Neural cell (in vitro differentiated cells): ENCODE measurements at regions not wholly inside any gene's neighbourhood (a gene's known extent, or its start where the extent isn't known, plus 50 kb on each side); places are given as distances from the start of the nearest gene placed in this dataset.

Experiments used
- H2AFZ ChIP-seq: fragments of 200-600, 300-800 bp; sonication (generic), shearing (Covaris generic); 2 replicates; pipeline ENCODE4 v1.6.0; 2014; ENCODE audit warnings: low read depth, mild to moderate bottlenecking, antibody characterized with exemption, low read length, moderate library complexity
- H3F3A ChIP-seq: fragments of 200-600 bp; shearing (Covaris generic); 2 replicates; pipeline ENCODE4 v1.6.1; 2016; ENCODE audit warnings: mild to moderate bottlenecking, moderate library complexity, mixed read lengths, antibody characterized with exemption, low read length; ENCODE audit not compliant: insufficient read depth, poor library complexity, severe bottlenecking
- H3K27ac ChIP-seq: fragments of 200-600, 300-800 bp; sonication (generic), shearing (Covaris generic); 2 replicates; pipeline ENCODE4 v1.5.1; 2014; ENCODE audit warnings: mild to moderate bottlenecking, low read length, moderate library complexity
- H3K27me3 ChIP-seq: fragments of 300-800, 200-600 bp; sonication (generic), shearing (Covaris generic); 2 replicates; pipeline ENCODE4 v1.6.0; 2014; ENCODE audit warnings: mild to moderate bottlenecking, low read depth, low read length, moderate library complexity; ENCODE audit not compliant: insufficient read depth
- H3K36me3 ChIP-seq: fragments of 300-800, 200-600 bp; sonication (generic), shearing (Covaris generic); 2 replicates; pipeline ENCODE4 v1.5.1; 2014; ENCODE audit warnings: mild to moderate bottlenecking, antibody characterized with exemption, low read length, moderate library complexity; ENCODE audit not compliant: insufficient read depth
- H3K4me2 ChIP-seq: fragments of 300-800, 200-600 bp; sonication (generic), shearing (Covaris generic); 2 replicates; pipeline ENCODE4 v1.6.0; 2014; ENCODE audit warnings: mild to moderate bottlenecking, low read length
- H3K4me3 ChIP-seq: fragments of 300-800, 200-600 bp; sonication (generic), shearing (Covaris generic); 2 replicates; pipeline ENCODE4 v1.5.1; 2014; ENCODE audit warnings: mild to moderate bottlenecking, low read length, moderate library complexity
- H3K79me2 ChIP-seq: fragments of 200-600 bp; shearing (Covaris generic); replicated peaks from 2 replicates; pipeline ENCODE4 v1.6.0; 2014; ENCODE audit warnings: mild to moderate bottlenecking, low read length, moderate library complexity; ENCODE audit not compliant: insufficient read depth
- H3K9ac ChIP-seq: fragments of 300-800, 200-600 bp; sonication (generic), shearing (Covaris generic); 2 replicates; pipeline ENCODE4 v1.6.1; 2016; ENCODE audit warnings: mild to moderate bottlenecking, low read length, mixed read lengths
- H3K9me2 ChIP-seq: fragments of 200-600 bp; shearing (Covaris generic); 2 replicates; pipeline ENCODE4 v1.6.1; 2016; ENCODE audit warnings: mild to moderate bottlenecking, low read length, mixed read lengths; ENCODE audit not compliant: insufficient read depth
- H3K9me3 ChIP-seq: fragments of 200-600, 300-800 bp; sonication (generic), shearing (Covaris generic); 2 replicates; pipeline ENCODE4 v1.6.1; 2016; ENCODE audit warnings: mild to moderate bottlenecking, mixed run types, low read length, moderate library complexity, mixed read lengths
- H4K20me1 ChIP-seq: fragments of 200-600 bp; shearing (Covaris generic); 2 replicates; pipeline ENCODE4 v1.6.1; 2016; ENCODE audit warnings: mild to moderate bottlenecking, mixed run types; ENCODE audit not compliant: insufficient read depth
- CTCF ChIP-seq: fragments of 450-650 bp; IDR thresholded peaks from 2 replicates; pipeline ENCODE4 v1.5.1; 2014; ENCODE audit warnings: antibody characterized with exemption, mild to moderate bottlenecking, moderate library complexity; ENCODE audit not compliant: poor library complexity, severe bottlenecking
- EP300 ChIP-seq: fragments of 450-650 bp; conservative IDR thresholded peaks from 2 replicates; pipeline ENCODE4 v1.6.1; 2014; ENCODE audit warnings: antibody characterized with exemption, mild to moderate bottlenecking, moderate library complexity; ENCODE audit not compliant: poor library complexity, severe bottlenecking
- EZH2 ChIP-seq: fragments of 200-600, 300-800 bp; shearing (Covaris generic), sonication (generic); IDR thresholded peaks from 2 replicates; pipeline ENCODE4 v1.6.1; 2014; ENCODE audit warnings: antibody characterized with exemption, low read length, borderline replicate concordance, mild to moderate bottlenecking; ENCODE audit not compliant: insufficient read depth, poor library complexity, severe bottlenecking
- MXI1 ChIP-seq: fragments of 450-650 bp; conservative IDR thresholded peaks from 2 replicates; pipeline ENCODE4 v1.6.1; 2014; ENCODE audit warnings: antibody characterized with exemption, mild to moderate bottlenecking; ENCODE audit not compliant: poor library complexity, severe bottlenecking
- POLR2AphosphoS5 ChIP-seq: IDR thresholded peaks from 2 replicates; pipeline ENCODE4 v1.6.1; 2012
- RAD21 ChIP-seq: fragments of 450-650 bp; conservative IDR thresholded peaks from 2 replicates; pipeline ENCODE4 v1.6.1; 2014; ENCODE audit warnings: antibody characterized with exemption, mild to moderate bottlenecking, moderate library complexity
- SMC3 ChIP-seq: fragments of 450-650 bp; conservative IDR thresholded peaks from 2 replicates; pipeline ENCODE4 v1.6.1; 2014; ENCODE audit warnings: antibody characterized with exemption, mild to moderate bottlenecking, moderate library complexity; ENCODE audit not compliant: poor library complexity
- TAF1 ChIP-seq: IDR thresholded peaks from 2 replicates; pipeline ENCODE4 v1.6.1; 2012; ENCODE audit warnings: low read depth
- TF ChIP-seq, protein P1 (sequence below): IDR thresholded peaks from 2 replicates; pipeline ENCODE4 v1.6.1; 2012; ENCODE audit warnings: borderline replicate concordance

- no peaks in the 10 kb centered on the region for H4K20me1 ChIP-seq
- H2AFZ ChIP-seq, result no peak overlapping the region
- H3K9me2 ChIP-seq, result no peaks in the 10 kb centered on the region
- TF ChIP-seq SMC3 (no peak), POLR2AphosphoS5 (no peak), MXI1 (no peak), TAF1 (no peak), EP300 (no peak), CTCF (no peak), EZH2 (no peak), RAD21 (no peak)
- TF ChIP-seq, protein P1, sequence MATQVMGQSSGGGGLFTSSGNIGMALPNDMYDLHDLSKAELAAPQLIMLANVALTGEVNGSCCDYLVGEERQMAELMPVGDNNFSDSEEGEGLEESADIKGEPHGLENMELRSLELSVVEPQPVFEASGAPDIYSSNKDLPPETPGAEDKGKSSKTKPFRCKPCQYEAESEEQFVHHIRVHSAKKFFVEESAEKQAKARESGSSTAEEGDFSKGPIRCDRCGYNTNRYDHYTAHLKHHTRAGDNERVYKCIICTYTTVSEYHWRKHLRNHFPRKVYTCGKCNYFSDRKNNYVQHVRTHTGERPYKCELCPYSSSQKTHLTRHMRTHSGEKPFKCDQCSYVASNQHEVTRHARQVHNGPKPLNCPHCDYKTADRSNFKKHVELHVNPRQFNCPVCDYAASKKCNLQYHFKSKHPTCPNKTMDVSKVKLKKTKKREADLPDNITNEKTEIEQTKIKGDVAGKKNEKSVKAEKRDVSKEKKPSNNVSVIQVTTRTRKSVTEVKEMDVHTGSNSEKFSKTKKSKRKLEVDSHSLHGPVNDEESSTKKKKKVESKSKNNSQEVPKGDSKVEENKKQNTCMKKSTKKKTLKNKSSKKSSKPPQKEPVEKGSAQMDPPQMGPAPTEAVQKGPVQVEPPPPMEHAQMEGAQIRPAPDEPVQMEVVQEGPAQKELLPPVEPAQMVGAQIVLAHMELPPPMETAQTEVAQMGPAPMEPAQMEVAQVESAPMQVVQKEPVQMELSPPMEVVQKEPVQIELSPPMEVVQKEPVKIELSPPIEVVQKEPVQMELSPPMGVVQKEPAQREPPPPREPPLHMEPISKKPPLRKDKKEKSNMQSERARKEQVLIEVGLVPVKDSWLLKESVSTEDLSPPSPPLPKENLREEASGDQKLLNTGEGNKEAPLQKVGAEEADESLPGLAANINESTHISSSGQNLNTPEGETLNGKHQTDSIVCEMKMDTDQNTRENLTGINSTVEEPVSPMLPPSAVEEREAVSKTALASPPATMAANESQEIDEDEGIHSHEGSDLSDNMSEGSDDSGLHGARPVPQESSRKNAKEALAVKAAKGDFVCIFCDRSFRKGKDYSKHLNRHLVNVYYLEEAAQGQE, result no peak
- no peaks in the 10 kb centered on the region for H3F3A ChIP-seq
- no peak overlapping the region for H3K27ac ChIP-seq
- H3K27me3 ChIP-seq, result no peaks in the 10 kb centered on the region
- no peaks in the 10 kb centered on the region for H3K79me2 ChIP-seq
- no peak overlapping the region for H3K4me2 ChIP-seq
- no peaks in the 10 kb centered on the region for H3K9me3 ChIP-seq
- H3K4me3 ChIP-seq, result no peak overlapping the region
- no peak overlapping the region for H3K9ac ChIP-seq
- no peaks in the 10 kb centered on the region for H3K36me3 ChIP-seq
Measured at GRCh38 chr2:144578099-144578498, 58.2 kb upstream of the ZEB2 start.

DNA sequence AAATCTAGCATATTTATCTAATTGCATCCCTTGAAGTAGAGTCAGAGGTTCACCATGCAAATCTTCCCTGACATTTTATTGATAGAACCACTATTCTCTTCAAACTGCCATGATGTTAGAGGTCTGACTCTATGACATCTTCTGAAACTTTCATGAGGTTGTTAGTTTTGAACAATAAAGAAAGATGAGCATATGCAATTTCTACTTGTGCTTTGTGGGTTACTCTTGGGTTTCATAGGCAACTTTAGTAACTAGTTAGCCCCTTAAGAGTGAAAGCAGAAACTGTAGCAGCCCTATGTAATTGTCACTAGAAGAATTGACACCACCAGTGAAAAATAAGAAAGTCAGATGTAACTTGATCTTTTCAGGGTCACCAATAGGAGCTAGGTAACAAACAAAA lies 53.1 kb upstream of the ZEB2 start:
- Histone ChIP-seq H3K27ac (no peak overlapping the region), H3K9ac (no peak overlapping the region), H3K4me3 (no peak overlapping the region), H3F3A (no peaks in the 10 kb centered on the region), H3K9me2 (no peaks in the 10 kb centered on the region), H2AFZ (no peak overlapping the region), H4K20me1 (no peaks in the 10 kb centered on the region), H3K4me2 (no peak overlapping the region), H3K9me3 (no peaks in the 10 kb centered on the region), H3K79me2 (no peaks in the 10 kb centered on the region), H3K27me3 (no peaks in the 10 kb centered on the region), H3K36me3 (no peaks in the 10 kb centered on the region)
- TF ChIP-seq POLR2AphosphoS5 (no peak), SMC3 (no peak), CTCF (no peak), RAD21 (no peak), EP300 (no peak), TAF1 (no peak), MXI1 (no peak), EZH2 (no peak)
- TF ChIP-seq, protein P1, result no peak
